ENCODE measurements at regions not wholly inside any gene's neighbourhood (a gene's known extent, or its start where the extent isn't known, plus 50 kb on each side); places are given as distances from the start of the nearest gene placed in this dataset.

DNA sequence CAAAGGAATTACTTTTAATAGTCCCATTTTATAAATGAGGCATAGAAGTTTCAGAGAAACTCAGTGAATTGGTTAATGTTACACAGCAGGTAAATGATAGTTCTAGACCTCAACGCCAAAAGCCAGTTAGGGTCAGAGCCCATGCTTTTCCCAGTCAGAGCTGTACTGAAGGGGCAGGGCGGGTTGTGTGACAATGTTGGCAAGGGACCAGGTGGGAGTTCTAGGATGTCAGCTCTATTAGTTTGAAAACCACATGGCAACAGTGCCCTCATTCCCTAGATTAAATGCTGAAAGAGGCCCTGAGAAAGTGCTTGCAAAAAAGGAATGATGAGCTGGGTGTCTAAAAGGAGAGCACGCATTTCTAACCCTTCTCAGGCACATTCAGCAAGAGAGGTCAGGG is 65.4 kb upstream of the EPHB1 start:
- H3K56ac ChIP-seq (ENCODE audit: extremely low read depth, insufficient read depth, low read length): no peak overlapping the region
- no peak overlapping the region for H3K9ac ChIP-seq (ENCODE audit: low read depth, low read length)
- no peak overlapping the region for H2BK20ac ChIP-seq (ENCODE audit: low read depth, low read length)
- CTCF ChIA-PET: no interaction called here
- no peak for ATAC-seq (ENCODE audit: low read depth)
- H3K4me1 ChIP-seq (ENCODE audit: control insufficient read depth, insufficient read depth, low read length): no peaks in the 10 kb centered on the region
- H3K18ac ChIP-seq (ENCODE audit: low read depth, low read length): no peak overlapping the region
- no peak overlapping the region for H4K8ac ChIP-seq (ENCODE audit: low read depth in 2 of 2, low read length in 2 of 2)
- no peak for DNase-seq
- H3K27ac ChIP-seq (ENCODE audit: insufficient read depth, low read length): no peak overlapping the region
- no TSS peak for BruUV-seq (replicated peaks)
- no peak overlapping the region for H2BK5ac ChIP-seq (ENCODE audit: low read depth, low read length, poor library complexity, severe bottlenecking)
- H3K23ac ChIP-seq (ENCODE audit: low read depth, low read length): no peak overlapping the region
- H4K5ac ChIP-seq (ENCODE audit: low read depth, low read length): no peak overlapping the region
- whole genome bisulfite sequencing, 2 experiments (ENCODE audit: extremely low coverage in 2 of 2, insufficient read length in 1 of 2): no CpG with 5 or more reads among the region's 3 CpGs
- no peak overlapping the region for H4K91ac ChIP-seq (ENCODE audit: insufficient read depth, low read depth, low read length)
- peaks cover 4% of the 10 kb centered on the region for H3K27me3 ChIP-seq (ENCODE audit: control insufficient read depth, insufficient read depth, low read length)
- no peak overlapping the region for H2BK120ac ChIP-seq (ENCODE audit: low read depth, low read length)
- H2AK9ac ChIP-seq (replicated peaks; ENCODE audit: low read depth, low read length, poor library complexity): no peak overlapping the region
- dilution Hi-C loops (cut with HindIII; ENCODE audit: low sequenced_read_pairs, unreplicated experiment) (no loop called here), in situ Hi-C loops (cut with MboI; ENCODE audit: low sequenced_read_pairs) (no loop called here), intact Hi-C loops (cut with micrococcal nuclease) (no loop called here)
- H3K79me1 ChIP-seq (ENCODE audit: low read depth in 1 of 2, low read length in 2 of 2): no peaks in the 10 kb centered on the region
- H3K9me1 ChIP-seq (ENCODE audit: insufficient read depth, low read length): no peaks in the 10 kb centered on the region
- H3K4me3 ChIP-seq (ENCODE audit: insufficient read depth, low read depth, low read length): no peak overlapping the region
- no peak overlapping the region for H2BK15ac ChIP-seq (ENCODE audit: low read depth, low read length)
- H4K20me1 ChIP-seq (ENCODE audit: insufficient read depth, low read length): no peaks in the 10 kb centered on the region
- no peak overlapping the region for H3K14ac ChIP-seq (replicated peaks; ENCODE audit: low read depth, low read length)
- no peaks in the 10 kb centered on the region for H3K9me3 ChIP-seq (ENCODE audit: control insufficient read depth, insufficient read depth, low read length)
- no peak overlapping the region for H2AK5ac ChIP-seq (ENCODE audit: low read depth, low read length)
- no peak overlapping the region for H3K4me2 ChIP-seq (ENCODE audit: low read depth, low read length)
- no peaks in the 10 kb centered on the region for H3K36me3 ChIP-seq (ENCODE audit: control insufficient read depth, insufficient read depth, low read length)
- no peak overlapping the region for H2AFZ ChIP-seq (replicated peaks; ENCODE audit: low read length, poor library complexity)
- H3K4ac ChIP-seq (ENCODE audit: low read depth, low read length): no peak overlapping the region
- TF ChIP-seq CEBPB (IDR thresholded peaks at IDR 0.05; ENCODE audit: low read depth, low read length): no peak
- no peak for TF ChIP-seq POLR2A (IDR thresholded peaks at IDR 0.05; ENCODE audit: low read depth, low read length)
- no peak for TF ChIP-seq CHD1 (IDR thresholded peaks at IDR 0.05; ENCODE audit: low read depth, low read length)
- TF ChIP-seq NFE2L2 (IDR thresholded peaks at IDR 0.05; ENCODE audit: low read depth, low read length): no peak
- TF ChIP-seq SMC3 (IDR thresholded peaks at IDR 0.05; ENCODE audit: low read depth, low read length): no peak
- no peak for TF ChIP-seq RFX5 (IDR thresholded peaks at IDR 0.05; ENCODE audit: low read depth, low read length)
- no peak for TF ChIP-seq MAZ (IDR thresholded peaks at IDR 0.05; ENCODE audit: borderline replicate concordance, low read depth, low read length)
- POLR2A ChIA-PET (ENCODE audit: unreplicated experiment): no interaction called here

Measured in IMR-90 (cell line).